NCI-H345 (cell line): ENCODE measurements at regions not wholly inside any gene's neighbourhood (a gene's known extent, or its start where the extent isn't known, plus 50 kb on each side); places are given as distances from the start of the nearest gene placed in this dataset.
"Not testable (repeated sequence)": the region's sequence is repeated elsewhere in the genome, so short reads cannot be mapped to it uniquely, and the experiment has no call there.

Experiments
- DNase-seq: peaks from one replicate; lab custom pipeline; 2025; lab: John Stamatoyannopoulos, UW

GRCh38 chr4:72677265-72677664, 108.2 kb upstream of the ADAMTS3 start:
- DNase-seq, result no peak

- DNase-seq, result no peak
Measured at GRCh38 chr4:72671980-72672379, 103.0 kb upstream of the ADAMTS3 start.

GRCh38 chr4:72670521-72670920, 101.5 kb upstream of the ADAMTS3 start:
- no peak for DNase-seq

GRCh38 chr4:72666910-72667309, 97.9 kb upstream of the ADAMTS3 start:
- DNase-seq, result no peak

GRCh38 chr4:72665171-72665968, 96.3 kb upstream of the ADAMTS3 start:
- no peak for DNase-seq

- no peak for DNase-seq
Measured at GRCh38 chr4:72663828-72664227, 94.8 kb upstream of the ADAMTS3 start.

GRCh38 chr4:72661830-72662229, 92.8 kb upstream of the ADAMTS3 start:
- DNase-seq, result no peak

GRCh38 chr4:72641611-72642010, 72.6 kb upstream of the ADAMTS3 start:
- DNase-seq, result no peak

GRCh38 chr4:72636866-72637265, 67.8 kb upstream of the ADAMTS3 start:
- not testable (repeated sequence) for DNase-seq

- DNase-seq, result not testable (repeated sequence)
Measured at GRCh38 chr4:72635931-72636330, 66.9 kb upstream of the ADAMTS3 start.

GRCh38 chr4:72632253-72632652, 63.2 kb upstream of the ADAMTS3 start:
- not testable (repeated sequence) for DNase-seq

GRCh38 chr4:72631296-72631695, 62.3 kb upstream of the ADAMTS3 start:
- DNase-seq, result no peak

- DNase-seq, result no peak
Measured at GRCh38 chr4:72629540-72629939, 60.5 kb upstream of the ADAMTS3 start.

- no peak for DNase-seq
Measured at GRCh38 chr4:72627723-72628122, 58.7 kb upstream of the ADAMTS3 start.
